T-cell (primary cell): ENCODE measurements at regions not wholly inside any gene's neighbourhood (a gene's known extent, or its start where the extent isn't known, plus 50 kb on each side); places are given as distances from the start of the nearest gene placed in this dataset.

Source experiments
- ATAC-seq, 4 experiments: fragments of 200-7000 bp in 3 of 4; fragments of 150-1000 bp in 1 of 4; cut with Tn5 transposase; replicated peaks in 1 of 4; 1 replicate in 3 of 4; 2 replicates in 1 of 4; pipeline ENCODE4 v1.10.0; 2021; ENCODE audit warnings: moderate library complexity in 3 of 4, mild to moderate bottlenecking in 2 of 4, moderate number of reproducible peaks in 1 of 4
- CTCF ChIA-PET, 2 donors: fragments of 300-600 bp; sonication (Branson Sonifier 250); formaldehyde crosslinking; loops; one replicate each; lab custom pipeline; 2022; ENCODE audit warnings: antibody characterized with exemption in 2 of 2; lab: Charles Lee
- POLR2A ChIA-PET, 2 donors: fragments of 300-600 bp; sonication (Branson Sonifier 250); formaldehyde crosslinking; loops; one replicate each; lab custom pipeline; 2022; ENCODE audit warnings: antibody characterized with exemption in 2 of 2; lab: Charles Lee
- DNase-seq, 35 experiments: peaks; one replicate each; pipeline versions ENCODE4 v3.0.0 to v3.0.0-alpha.2; 2013 to 2023
- H3K27ac ChIP-seq: one replicate; pipeline ENCODE4 v1.5.1; 2013; ENCODE audit warnings: low read length
- H3K27me3 ChIP-seq, 2 experiments: replicated peaks in 1 of 2; 1 replicate in 1 of 2; 2 replicates in 1 of 2; pipeline versions ENCODE4 v1.6.1 to v1.7.0; 2013; ENCODE audit warnings: low read length in 1 of 2, mixed read lengths in 1 of 2; ENCODE audit not compliant: control insufficient read depth in 2 of 2, insufficient read depth in 2 of 2; ENCODE audit errors: extremely low read depth in 1 of 2
- H3K36me3 ChIP-seq, 2 donors: 1 replicate in 1 of 2; 2 replicates in 1 of 2; pipeline versions ENCODE4 v1.6.1 to v1.7.0; 2013; ENCODE audit warnings: low read length in 1 of 2; ENCODE audit not compliant: control insufficient read depth in 2 of 2, insufficient read depth in 1 of 2; ENCODE audit errors: extremely low read depth in 1 of 2
- H3K4me1 ChIP-seq, 2 experiments: 1 replicate in 1 of 2; 2 replicates in 1 of 2; pipeline versions ENCODE4 v1.6.1 to v1.7.0; 2013; ENCODE audit warnings: low read length in 2 of 2, mixed read lengths in 1 of 2; ENCODE audit not compliant: insufficient read depth in 2 of 2, control insufficient read depth in 1 of 2; ENCODE audit errors: extremely low read depth in 1 of 2
- H3K4me3 ChIP-seq, 2 donors: 1 replicate in 1 of 2; 2 replicates in 1 of 2; pipeline versions ENCODE4 v1.5.1 to v1.7.0; 2013; ENCODE audit warnings: mild to moderate bottlenecking in 2 of 2, low read length in 1 of 2, moderate library complexity in 1 of 2; ENCODE audit not compliant: control insufficient read depth in 1 of 2; ENCODE audit errors: extremely low read depth in 1 of 2
- H3K9me3 ChIP-seq: 2 replicates; pipeline ENCODE4 v1.7.0; 2013
- H3K27ac Mint-ChIP-seq, 2 donors: one replicate each; pipeline ENCODE4 v1.8.0; 2020 to 2021; ENCODE audit warnings: mild to moderate bottlenecking in 2 of 2, mixed read lengths in 2 of 2
- H3K27me3 Mint-ChIP-seq, 2 donors: one replicate each; pipeline ENCODE4 v1.8.0; 2021 to 2022; ENCODE audit warnings: mixed read lengths in 2 of 2
- H3K36me3 Mint-ChIP-seq: one replicate; pipeline ENCODE4 v1.8.0; 2021; ENCODE audit warnings: mixed read lengths
- H3K4me1 Mint-ChIP-seq, 3 donors: one replicate each; pipeline ENCODE4 v1.8.0; 2020 to 2022; ENCODE audit warnings: mixed read lengths in 3 of 3, mild to moderate bottlenecking in 1 of 3
- H3K4me3 Mint-ChIP-seq, 3 donors: one replicate each; pipeline ENCODE4 v1.8.0; 2020 to 2022; ENCODE audit warnings: mild to moderate bottlenecking in 3 of 3, mixed read lengths in 3 of 3, moderate library complexity in 3 of 3
- H3K9me3 Mint-ChIP-seq, 3 donors: one replicate each; pipeline ENCODE4 v1.8.0; 2020 to 2022; ENCODE audit warnings: mixed read lengths in 3 of 3
- WGBS: methylation state at CpG from one replicate; pipeline ENCODE4 v1.1.5; 2013; ENCODE audit warnings: missing lambda C conversion rate; ENCODE audit not compliant: insufficient coverage; 5-methylcytosine and 5-hydroxymethylcytosine counted together

GRCh38 chr4:83889802-83890201, 353.9 kb downstream of the GPAT3 start:
- ChIA-PET CTCF (no interaction called here), POLR2A (no interaction called here)
- Histone ChIP-seq H3K27ac (no peak overlapping the region), H3K27me3 (no peaks in the 10 kb centered on the region), H3K9me3 (no peaks in the 10 kb centered on the region), H3K4me3 (no peak overlapping the region), H3K36me3 (no peaks in the 10 kb centered on the region), H3K4me1 (no peaks in the 10 kb centered on the region)
- H3K4me1 Mint-ChIP-seq, result no peaks in the 10 kb centered on the region
- peaks cover 0 to 10% (median 7%) of the 10 kb centered on the region in 3 donors for H3K9me3 Mint-ChIP-seq
- no peaks in the 10 kb centered on the region for H3K36me3 Mint-ChIP-seq
- no peak overlapping the region for H3K4me3 Mint-ChIP-seq
- no CpG with 5 or more reads among the region's 2 CpGs for WGBS
- ATAC-seq, result no peak
- H3K27ac Mint-ChIP-seq, result no peak overlapping the region
- peaks cover 0 to 6% of the 10 kb centered on the region in 2 donors for H3K27me3 Mint-ChIP-seq
- no peak for DNase-seq

- peaks cover 0 to 1% of the 10 kb centered on the region in 2 donors for H3K27me3 Mint-ChIP-seq
- POLR2A ChIA-PET, result interaction anchor here (0.5 kb wide), 2 partner anchors 68 to 180 kb away, joined by 3 read pairs; no protein-coding TSS in a partner anchor
- no CpG with 5 or more reads among the region's 6 CpGs for WGBS
- no peak overlapping the region for H3K27ac ChIP-seq
- no peak overlapping the region for H3K27ac Mint-ChIP-seq
- no peak for DNase-seq
- H3K4me1 ChIP-seq, result no peaks in the 10 kb centered on the region
- ATAC-seq, result no peak
- H3K9me3 ChIP-seq, result no peaks in the 10 kb centered on the region
- no peak overlapping the region for H3K4me3 ChIP-seq
- no peaks in the 10 kb centered on the region for H3K4me1 Mint-ChIP-seq
- no peak overlapping the region for H3K4me3 Mint-ChIP-seq
- H3K27me3 ChIP-seq, result no peaks in the 10 kb centered on the region
- peaks cover 0 to 5% (median 0%) of the 10 kb centered on the region in 3 donors for H3K9me3 Mint-ChIP-seq
- CTCF ChIA-PET, result interaction anchor here (0.7 to 1.1 kb wide), 2 partner anchors 17 to 1273 kb away, joined by 3 read pairs; no protein-coding TSS in a partner anchor
- H3K36me3 ChIP-seq, result no peaks in the 10 kb centered on the region
- H3K36me3 Mint-ChIP-seq, result no peaks in the 10 kb centered on the region
These were observed 349.6 kb downstream of the GPAT3 start for GRCh38 chr4:83885256-83886182.

GRCh38 chr4:83876047-83876446, 340.1 kb downstream of the GPAT3 start:
- no peak for DNase-seq
- H3K27me3 ChIP-seq, result no peaks in the 10 kb centered on the region
- WGBS, result no CpG with 5 or more reads among the region's 1 CpG
- H3K36me3 ChIP-seq, result no peaks in the 10 kb centered on the region
- Mint-ChIP-seq H3K27me3 (peaks cover 2 to 10% of the 10 kb centered on the region in 2 donors), H3K4me3 (no peak overlapping the region), H3K4me1 (no peaks in the 10 kb centered on the region), H3K36me3 (no peaks in the 10 kb centered on the region), H3K27ac (no peak overlapping the region), H3K9me3 (no peaks in the 10 kb centered on the region)
- H3K4me3 ChIP-seq, result no peak overlapping the region
- H3K27ac ChIP-seq, result no peak overlapping the region
- ATAC-seq, result no peak
- no peaks in the 10 kb centered on the region for H3K9me3 ChIP-seq
- ChIA-PET POLR2A (no interaction called here), CTCF (no interaction called here)
- no peaks in the 10 kb centered on the region for H3K4me1 ChIP-seq

GRCh38 chr4:83875437-83875836, 339.5 kb downstream of the GPAT3 start:
- ATAC-seq (no peak), DNase-seq (no peak)
- no peaks in the 10 kb centered on the region for H3K9me3 ChIP-seq
- H3K4me1 ChIP-seq, result no peaks in the 10 kb centered on the region
- WGBS, result no CpG with 5 or more reads among the region's 2 CpGs
- H3K4me1 Mint-ChIP-seq, result no peaks in the 10 kb centered on the region
- CTCF ChIA-PET, result no interaction called here
- no peak overlapping the region for H3K4me3 ChIP-seq
- no peaks in the 10 kb centered on the region for H3K36me3 ChIP-seq
- H3K27me3 Mint-ChIP-seq, result peaks cover 2 to 10% of the 10 kb centered on the region in 2 donors
- H3K36me3 Mint-ChIP-seq, result no peaks in the 10 kb centered on the region
- H3K4me3 Mint-ChIP-seq, result no peak overlapping the region
- POLR2A ChIA-PET, result no interaction called here
- no peak overlapping the region for H3K27ac ChIP-seq
- peaks cover 0 to 3% (median 0%) of the 10 kb centered on the region in 3 donors for H3K9me3 Mint-ChIP-seq
- no peak overlapping the region for H3K27ac Mint-ChIP-seq
- H3K27me3 ChIP-seq, result no peaks in the 10 kb centered on the region

DNA sequence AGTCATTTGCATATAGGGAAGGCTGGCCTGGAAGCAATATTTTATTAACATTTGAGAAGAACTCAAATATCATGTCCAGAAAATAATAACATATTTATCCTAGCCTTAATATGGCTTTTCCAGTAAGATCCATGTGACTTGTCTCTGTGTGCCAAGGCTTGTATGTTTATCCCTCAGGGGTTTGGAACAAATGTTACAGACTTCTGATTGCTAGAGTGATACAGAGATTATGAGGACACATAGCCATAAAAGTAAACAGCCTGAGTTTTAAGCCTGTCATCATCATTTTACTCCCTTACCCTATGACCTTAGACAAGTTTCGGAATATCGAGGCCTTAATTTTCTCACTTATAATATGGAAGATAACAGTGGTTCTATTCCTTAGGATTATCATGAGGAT, 338.1 kb downstream of the GPAT3 start:
- no peaks in the 10 kb centered on the region for H3K9me3 ChIP-seq
- ChIA-PET POLR2A (no interaction called here), CTCF (no interaction called here)
- H3K36me3 ChIP-seq, result no peaks in the 10 kb centered on the region
- Mint-ChIP-seq H3K4me1 (no peaks in the 10 kb centered on the region), H3K4me3 (no peak overlapping the region), H3K27me3 (peaks cover 2 to 10% of the 10 kb centered on the region in 2 donors), H3K36me3 (no peaks in the 10 kb centered on the region), H3K27ac (no peak overlapping the region), H3K9me3 (peaks cover 0 to 3% (median 0%) of the 10 kb centered on the region in 3 donors)
- WGBS, result no CpG with 5 or more reads among the region's 2 CpGs
- H3K27me3 ChIP-seq, result no peaks in the 10 kb centered on the region
- no peak overlapping the region for H3K27ac ChIP-seq
- no peak overlapping the region for H3K4me3 ChIP-seq
- no peaks in the 10 kb centered on the region for H3K4me1 ChIP-seq
- DNase-seq, result no peak
- ATAC-seq, result no peak

DNA sequence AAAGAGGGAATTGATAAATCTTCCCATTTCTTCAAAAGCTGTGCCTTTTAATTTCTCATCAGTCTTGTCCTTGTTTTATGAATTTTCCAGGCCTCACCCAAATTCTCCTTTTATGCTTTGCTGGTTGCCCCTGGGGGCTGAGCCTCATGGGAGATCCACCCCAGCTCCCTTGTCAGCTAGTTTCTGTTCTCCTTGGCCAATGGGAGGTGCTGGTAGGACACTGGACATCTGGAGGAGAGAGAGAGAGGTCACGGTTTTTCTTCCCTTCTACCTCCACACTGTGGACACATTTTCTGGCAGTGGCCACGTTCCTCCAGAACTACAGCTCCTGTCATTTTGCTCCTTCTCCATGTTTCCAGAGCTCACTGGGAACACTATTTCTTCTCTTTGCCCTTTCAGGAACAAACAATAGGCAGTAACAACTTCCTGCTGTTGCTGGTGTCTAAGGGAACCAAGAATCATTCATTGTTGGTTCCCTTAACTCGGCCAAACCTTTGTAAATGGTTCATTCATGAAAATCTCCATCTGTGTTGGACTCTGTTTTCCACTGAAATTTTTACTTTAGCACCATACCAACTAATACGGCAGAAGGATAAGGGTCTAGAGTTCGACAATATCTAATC, 334.5 kb downstream of the GPAT3 start:
- WGBS, result 72% methylated on average over 3 of the region's 5 CpGs
- H3K36me3 Mint-ChIP-seq, result no peaks in the 10 kb centered on the region
- POLR2A ChIA-PET, result no interaction called here

More for the DNA sequence above, 334.5 kb downstream of the GPAT3 start:
- no peaks in the 10 kb centered on the region for H3K9me3 ChIP-seq
- Mint-ChIP-seq H3K4me1 (no peaks in the 10 kb centered on the region), H3K4me3 (no peak overlapping the region), H3K9me3 (peaks cover 0 to 3% (median 0%) of the 10 kb centered on the region in 3 donors), H3K27me3 (peaks cover 2 to 8% of the 10 kb centered on the region in 2 donors), H3K27ac (no peak overlapping the region)
- CTCF ChIA-PET, result no interaction called here
- H3K27ac ChIP-seq, result no peak overlapping the region
- H3K27me3 ChIP-seq, result no peaks in the 10 kb centered on the region
- H3K4me1 ChIP-seq, result no peaks in the 10 kb centered on the region
- ATAC-seq, result no peak
- H3K36me3 ChIP-seq, result no peaks in the 10 kb centered on the region
- H3K4me3 ChIP-seq, result no peak overlapping the region
- no peak for DNase-seq
